SU-DHL-6 (cell line): ENCODE measurements at regions not wholly inside any gene's neighbourhood (a gene's known extent, or its start where the extent isn't known, plus 50 kb on each side); places are given as distances from the start of the nearest gene placed in this dataset.

Experiments
- H2AFZ ChIP-seq: fragments of 200-600 bp; sonication (generic); 2 replicates; pipeline ENCODE4 v1.6.1; 2014; ENCODE audit warnings: low read depth, mild to moderate bottlenecking, moderate library complexity, mixed read lengths, antibody characterized with exemption, low read length; ENCODE audit not compliant: severe bottlenecking
- H3F3A ChIP-seq: fragments of 200-600 bp; shearing (Covaris generic); 2 replicates; pipeline ENCODE4 v1.6.0; 2016; ENCODE audit warnings: antibody characterized with exemption, mild to moderate bottlenecking; ENCODE audit not compliant: insufficient read depth
- H3K27ac ChIP-seq: fragments of 200-600 bp; sonication (generic); 2 replicates; pipeline ENCODE4 v1.5.1; 2016; ENCODE audit warnings: low read depth, mild to moderate bottlenecking, low read length, moderate library complexity, mixed read lengths
- H3K27me3 ChIP-seq: fragments of 200-600 bp; sonication (generic), shearing (Covaris generic); 2 replicates; pipeline ENCODE4 v1.6.0; 2014; ENCODE audit warnings: mild to moderate bottlenecking, low read length
- H3K36me3 ChIP-seq: fragments of 200-600 bp; sonication (generic); 2 replicates; pipeline ENCODE4 v1.6.1; 2014; ENCODE audit warnings: mild to moderate bottlenecking, low read length, mixed read lengths
- H3K4me2 ChIP-seq: fragments of 300-600, 200-600 bp; shearing (Covaris generic), sonication (generic); 2 replicates; pipeline ENCODE4 v1.6.0; 2014; ENCODE audit warnings: low read length, low read depth, mild to moderate bottlenecking; ENCODE audit not compliant: poor library complexity, severe bottlenecking
- H3K4me3 ChIP-seq: fragments of 200-600 bp; sonication (generic); 2 replicates; pipeline ENCODE4 v1.5.1; 2014; ENCODE audit warnings: antibody characterized with exemption, low read length, mild to moderate bottlenecking, mixed read lengths; ENCODE audit not compliant: insufficient read depth, poor library complexity, severe bottlenecking
- H3K79me2 ChIP-seq: fragments of 200-600 bp; sonication (generic); 2 replicates; pipeline ENCODE4 v1.6.1; 2014; ENCODE audit warnings: mild to moderate bottlenecking, low read length, moderate library complexity; ENCODE audit not compliant: insufficient read depth
- H3K9ac ChIP-seq: fragments of 200-600 bp; sonication (generic); 2 replicates; pipeline ENCODE4 v1.7.0; 2014; ENCODE audit warnings: mild to moderate bottlenecking, low read length
- H3K9me2 ChIP-seq: fragments of 200-600 bp; sonication (generic); replicated peaks from 2 replicates; pipeline ENCODE4 v1.6.1; 2014; ENCODE audit warnings: low read length; ENCODE audit not compliant: insufficient read depth
- H3K9me3 ChIP-seq: fragments of 200-600 bp; sonication (generic); 2 replicates; pipeline ENCODE4 v1.6.1; 2014; ENCODE audit warnings: low read length, mixed read lengths; ENCODE audit not compliant: insufficient read depth
- H4K20me1 ChIP-seq: fragments of 200-600 bp; sonication (generic); 2 replicates; pipeline ENCODE4 v1.6.1; 2014; ENCODE audit warnings: low read depth, mild to moderate bottlenecking, antibody characterized with exemption, low read length, moderate library complexity, mixed read lengths
- CTCF ChIP-seq: fragments of 200-600 bp; sonication (generic); IDR thresholded peaks from one replicate; pipeline ENCODE4 v1.5.1; 2017; ENCODE audit warnings: antibody characterized with exemption, mild to moderate bottlenecking, low read length, moderate library complexity; ENCODE audit not compliant: insufficient read depth, poor library complexity, severe bottlenecking
- EZH2phosphoT487 ChIP-seq: fragments of 200-600 bp; sonication (generic), shearing (Covaris generic); conservative IDR thresholded peaks from 2 replicates; pipeline ENCODE4 v1.6.1; 2018; ENCODE audit warnings: mild to moderate bottlenecking, antibody characterized with exemption, low read length, moderate library complexity, mixed read lengths

GRCh38 chr4:33054656-33055196 is 2334.6 kb downstream of the PCDH7 start:
- H3K9me3 ChIP-seq, result no peaks in the 10 kb centered on the region

GRCh38 chr4:33057736-33058135 is 2337.6 kb downstream of the PCDH7 start:
- no peak overlapping the region for H3K27ac ChIP-seq
- no peaks in the 10 kb centered on the region for H3K27me3 ChIP-seq
- no peaks in the 10 kb centered on the region for H3K9me2 ChIP-seq
- TF ChIP-seq EZH2phosphoT487, result no peak
- no peak for TF ChIP-seq CTCF
- H3K9me3 ChIP-seq, result no peaks in the 10 kb centered on the region
- no peak overlapping the region for H3K9ac ChIP-seq
- H3K79me2 ChIP-seq, result no peaks in the 10 kb centered on the region
- no peaks in the 10 kb centered on the region for H4K20me1 ChIP-seq
- H3K4me3 ChIP-seq, result no peak overlapping the region
- no peaks in the 10 kb centered on the region for H3K36me3 ChIP-seq
- no peaks in the 10 kb centered on the region for H3F3A ChIP-seq
- H2AFZ ChIP-seq, result no peak overlapping the region
- no peak overlapping the region for H3K4me2 ChIP-seq

More at GRCh38 chr4:33054656-33055196, 2334.6 kb downstream of the PCDH7 start:
- Histone ChIP-seq H3F3A (no peaks in the 10 kb centered on the region), H3K9me2 (no peaks in the 10 kb centered on the region), H3K27ac (no peak overlapping the region), H4K20me1 (no peaks in the 10 kb centered on the region), H3K9ac (no peak overlapping the region), H3K27me3 (no peaks in the 10 kb centered on the region), H3K4me2 (no peak overlapping the region), H2AFZ (no peak overlapping the region), H3K4me3 (no peak overlapping the region), H3K36me3 (no peaks in the 10 kb centered on the region), H3K79me2 (no peaks in the 10 kb centered on the region)
- no peak for TF ChIP-seq EZH2phosphoT487
- no peak for TF ChIP-seq CTCF

GRCh38 chr4:33058998-33059397 is 2338.8 kb downstream of the PCDH7 start:
- Histone ChIP-seq H3K36me3 (no peaks in the 10 kb centered on the region), H3K27ac (no peak overlapping the region), H3F3A (no peaks in the 10 kb centered on the region), H3K27me3 (no peaks in the 10 kb centered on the region), H4K20me1 (no peaks in the 10 kb centered on the region), H3K4me2 (no peak overlapping the region), H3K4me3 (no peak overlapping the region), H3K9me2 (no peaks in the 10 kb centered on the region), H3K9ac (no peak overlapping the region), H3K79me2 (no peaks in the 10 kb centered on the region), H3K9me3 (no peaks in the 10 kb centered on the region), H2AFZ (no peak overlapping the region)
- TF ChIP-seq CTCF (no peak), EZH2phosphoT487 (no peak)
